Ovary (tissue), 3 donors: ENCODE measurements at regions not wholly inside any gene's neighbourhood (a gene's known extent, or its start where the extent isn't known, plus 50 kb on each side); places are given as distances from the start of the nearest gene placed in this dataset.

ENCODE experiments used
- CTCF ChIP-seq, 3 donors: fragments of 450-650 bp in 2 of 3; fragments of 200-600 bp in 1 of 3; IDR thresholded peaks; one replicate each; pipeline versions ENCODE4 v1.5.1 to v1.8.0; 2016 to 2022; ENCODE audit warnings: antibody characterized with exemption in 3 of 3, mild to moderate bottlenecking in 1 of 3
- POLR2A ChIP-seq: fragments of 450-650 bp; IDR thresholded peaks from one replicate; pipeline ENCODE4 v1.6.1; 2017; ENCODE audit warnings: antibody characterized with exemption, mild to moderate bottlenecking, moderate library complexity
- donor health status: DM: no; HTN: no; CAD: no.

- TF ChIP-seq POLR2A (no peak), CTCF (IDR thresholded peaks at IDR 0.05) (no peak)
Measured at GRCh38 chr9:105026451-105026850, 98.5 kb upstream of the ABCA1 start.
